ENCODE measurements at regions not wholly inside any gene's neighbourhood (a gene's known extent, or its start where the extent isn't known, plus 50 kb on each side); places are given as distances from the start of the nearest gene placed in this dataset.

DNA sequence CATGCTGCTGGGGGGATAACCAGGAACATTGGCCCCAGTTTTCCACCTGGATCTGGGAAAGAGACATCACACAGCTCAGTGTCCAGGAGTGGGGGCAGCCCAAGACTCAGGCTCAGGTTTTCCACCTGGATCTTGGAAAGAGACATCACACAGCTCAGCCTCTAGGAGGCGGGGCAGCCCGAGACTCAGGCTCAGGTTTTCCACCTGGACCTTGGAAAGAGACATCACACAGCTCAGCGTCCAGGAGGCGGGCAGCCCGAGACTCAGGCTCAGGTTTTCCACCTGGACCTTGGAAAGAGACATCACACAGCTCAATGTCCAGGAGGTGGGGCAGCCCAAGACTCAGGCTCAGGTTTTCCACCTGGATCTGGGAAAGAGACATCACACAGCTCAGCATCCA is 361.6 kb downstream of the THBS2 start:
- TF ChIP-seq CEBPB (IDR thresholded peaks at IDR 0.05) (no peak), TAF1 (IDR thresholded peaks at IDR 0.05; ENCODE audit: low read depth) (no peak), YY1 (IDR thresholded peaks at IDR 0.05; ENCODE audit: low read depth) (no peak), TEAD4 (IDR thresholded peaks at IDR 0.05) (no peak), ZBTB7A (IDR thresholded peaks at IDR 0.05; ENCODE audit: low read depth) (no peak), RAD21 (IDR thresholded peaks at IDR 0.05; ENCODE audit: low read depth) (no peak), NFIC (IDR thresholded peaks at IDR 0.05) (no peak), EGR1 (IDR thresholded peaks at IDR 0.05) (no peak), TCF12 (IDR thresholded peaks at IDR 0.05; ENCODE audit: low read depth) (no peak), FOXM1 (IDR thresholded peaks at IDR 0.05; ENCODE audit: borderline replicate concordance, low read depth) (no peak)
- TF ChIP-seq, protein P1, sequence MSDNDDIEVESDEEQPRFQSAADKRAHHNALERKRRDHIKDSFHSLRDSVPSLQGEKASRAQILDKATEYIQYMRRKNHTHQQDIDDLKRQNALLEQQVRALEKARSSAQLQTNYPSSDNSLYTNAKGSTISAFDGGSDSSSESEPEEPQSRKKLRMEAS (IDR thresholded peaks at IDR 0.05), result no peak
- TF ChIP-seq, protein P2, sequence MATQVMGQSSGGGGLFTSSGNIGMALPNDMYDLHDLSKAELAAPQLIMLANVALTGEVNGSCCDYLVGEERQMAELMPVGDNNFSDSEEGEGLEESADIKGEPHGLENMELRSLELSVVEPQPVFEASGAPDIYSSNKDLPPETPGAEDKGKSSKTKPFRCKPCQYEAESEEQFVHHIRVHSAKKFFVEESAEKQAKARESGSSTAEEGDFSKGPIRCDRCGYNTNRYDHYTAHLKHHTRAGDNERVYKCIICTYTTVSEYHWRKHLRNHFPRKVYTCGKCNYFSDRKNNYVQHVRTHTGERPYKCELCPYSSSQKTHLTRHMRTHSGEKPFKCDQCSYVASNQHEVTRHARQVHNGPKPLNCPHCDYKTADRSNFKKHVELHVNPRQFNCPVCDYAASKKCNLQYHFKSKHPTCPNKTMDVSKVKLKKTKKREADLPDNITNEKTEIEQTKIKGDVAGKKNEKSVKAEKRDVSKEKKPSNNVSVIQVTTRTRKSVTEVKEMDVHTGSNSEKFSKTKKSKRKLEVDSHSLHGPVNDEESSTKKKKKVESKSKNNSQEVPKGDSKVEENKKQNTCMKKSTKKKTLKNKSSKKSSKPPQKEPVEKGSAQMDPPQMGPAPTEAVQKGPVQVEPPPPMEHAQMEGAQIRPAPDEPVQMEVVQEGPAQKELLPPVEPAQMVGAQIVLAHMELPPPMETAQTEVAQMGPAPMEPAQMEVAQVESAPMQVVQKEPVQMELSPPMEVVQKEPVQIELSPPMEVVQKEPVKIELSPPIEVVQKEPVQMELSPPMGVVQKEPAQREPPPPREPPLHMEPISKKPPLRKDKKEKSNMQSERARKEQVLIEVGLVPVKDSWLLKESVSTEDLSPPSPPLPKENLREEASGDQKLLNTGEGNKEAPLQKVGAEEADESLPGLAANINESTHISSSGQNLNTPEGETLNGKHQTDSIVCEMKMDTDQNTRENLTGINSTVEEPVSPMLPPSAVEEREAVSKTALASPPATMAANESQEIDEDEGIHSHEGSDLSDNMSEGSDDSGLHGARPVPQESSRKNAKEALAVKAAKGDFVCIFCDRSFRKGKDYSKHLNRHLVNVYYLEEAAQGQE (IDR thresholded peaks at IDR 0.05; ENCODE audit: low read depth), result no peak

DNA sequence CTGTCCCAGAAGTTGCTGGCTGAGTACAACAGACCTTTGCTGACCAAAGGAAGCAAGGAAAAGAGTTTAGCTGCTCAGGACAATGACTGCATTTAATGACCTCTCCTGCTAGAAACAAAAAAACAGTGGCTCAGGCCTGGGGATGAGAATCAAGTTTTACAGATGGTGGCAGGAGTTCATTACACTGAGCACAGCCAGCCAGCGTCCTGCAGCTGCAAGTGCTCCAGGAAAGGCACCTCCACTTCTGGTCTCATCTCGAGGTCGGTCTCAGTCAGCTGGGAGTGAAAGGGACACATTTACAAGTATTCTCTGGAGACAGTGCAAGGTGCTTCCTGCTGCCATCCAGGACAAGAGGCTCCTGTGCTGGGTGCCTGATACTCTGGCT is 362.7 kb downstream of the THBS2 start:
- TF ChIP-seq FOXM1 (IDR thresholded peaks at IDR 0.05; ENCODE audit: borderline replicate concordance, low read depth) (no peak), TCF12 (IDR thresholded peaks at IDR 0.05; ENCODE audit: low read depth) (no peak), ZBTB7A (IDR thresholded peaks at IDR 0.05; ENCODE audit: low read depth) (no peak), TEAD4 (IDR thresholded peaks at IDR 0.05) (no peak)

DNA sequence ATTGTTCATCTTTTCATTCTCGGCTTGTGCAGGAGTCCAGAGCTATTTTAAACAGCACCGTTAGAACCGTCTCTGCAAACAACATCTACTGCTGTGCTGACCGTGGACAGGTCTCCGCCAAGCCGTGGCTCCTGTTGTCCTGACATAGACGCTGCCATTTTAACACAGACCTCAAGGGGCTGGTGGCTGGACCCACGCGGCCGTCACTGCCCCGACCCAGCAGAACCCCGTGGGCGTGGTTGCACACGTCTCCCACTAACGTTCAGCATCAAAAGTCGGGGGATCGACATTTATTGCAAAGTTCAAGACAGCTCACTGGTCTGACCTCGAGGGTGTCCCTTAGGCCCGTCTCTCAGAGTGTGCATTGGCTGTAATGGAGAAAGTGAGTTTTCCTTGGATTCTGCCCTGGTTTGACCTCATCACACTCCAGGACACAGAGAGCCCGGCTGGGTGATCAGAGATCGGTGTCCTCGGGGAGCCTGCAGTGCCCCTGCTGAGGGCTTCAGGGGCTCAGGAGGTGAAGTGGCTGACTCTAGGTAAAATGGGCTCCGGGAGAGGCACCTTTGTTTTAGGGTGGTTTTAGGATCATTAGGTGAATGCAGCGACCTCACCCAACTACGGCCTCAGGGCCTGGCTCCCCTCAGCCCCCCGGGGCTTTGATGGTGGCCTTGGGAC is 363.2 kb downstream of the THBS2 start:
- TF ChIP-seq CREB1 (IDR thresholded peaks at IDR 0.05; ENCODE audit: low read depth) (no peak), TCF12 (IDR thresholded peaks at IDR 0.05; ENCODE audit: low read depth) (no peak), EP300 (IDR thresholded peaks at IDR 0.05; ENCODE audit: borderline replicate concordance) (no peak), RAD21 (IDR thresholded peaks at IDR 0.05; ENCODE audit: low read depth) (no peak), ZBTB7A (IDR thresholded peaks at IDR 0.05; ENCODE audit: low read depth) (no peak), TAF1 (IDR thresholded peaks at IDR 0.05; ENCODE audit: low read depth) (no peak), TEAD4 (IDR thresholded peaks at IDR 0.05) (no peak), CEBPB (IDR thresholded peaks at IDR 0.05) (no peak), EGR1 (IDR thresholded peaks at IDR 0.05) (no peak), NFIC (IDR thresholded peaks at IDR 0.05) (no peak), YY1 (IDR thresholded peaks at IDR 0.05; ENCODE audit: low read depth) (no peak), FOXM1 (IDR thresholded peaks at IDR 0.05; ENCODE audit: borderline replicate concordance, low read depth) (no peak)
- TF ChIP-seq, protein P2 (IDR thresholded peaks at IDR 0.05; ENCODE audit: low read depth), result no peak
- TF ChIP-seq, protein P1 (IDR thresholded peaks at IDR 0.05), result no peak
- TF ChIP-seq, protein P3, sequence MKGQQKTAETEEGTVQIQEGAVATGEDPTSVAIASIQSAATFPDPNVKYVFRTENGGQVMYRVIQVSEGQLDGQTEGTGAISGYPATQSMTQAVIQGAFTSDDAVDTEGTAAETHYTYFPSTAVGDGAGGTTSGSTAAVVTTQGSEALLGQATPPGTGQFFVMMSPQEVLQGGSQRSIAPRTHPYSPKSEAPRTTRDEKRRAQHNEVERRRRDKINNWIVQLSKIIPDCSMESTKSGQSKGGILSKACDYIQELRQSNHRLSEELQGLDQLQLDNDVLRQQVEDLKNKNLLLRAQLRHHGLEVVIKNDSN (IDR thresholded peaks at IDR 0.05), result no peak

DNA sequence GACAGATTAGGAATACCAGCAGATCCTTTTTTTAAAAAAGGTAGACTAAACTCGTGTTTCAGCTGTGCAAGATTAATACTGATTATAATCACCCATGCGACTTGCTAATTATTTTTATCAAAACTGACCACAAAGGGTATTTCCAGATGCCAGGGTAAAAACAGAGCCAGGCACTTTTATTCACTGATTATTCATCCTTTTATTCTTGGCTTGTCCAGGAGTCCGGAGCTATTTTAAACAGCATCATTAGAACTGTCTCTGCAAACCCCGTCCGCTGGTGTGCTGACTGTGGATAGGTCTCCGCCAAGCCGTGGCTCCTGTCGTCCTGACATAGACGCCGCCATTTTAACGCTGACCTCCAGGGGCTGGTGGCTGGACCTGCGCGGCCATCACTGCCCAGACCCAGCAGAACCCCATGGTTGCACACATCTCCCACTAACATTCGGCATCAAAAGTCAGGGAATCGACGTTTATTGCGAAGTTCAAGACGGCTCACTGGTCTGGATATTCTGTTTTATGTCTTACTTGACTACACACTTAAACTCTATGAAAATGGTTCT is 364.8 kb downstream of the THBS2 start:
- TF ChIP-seq RAD21 (IDR thresholded peaks at IDR 0.05; ENCODE audit: low read depth) (no peak), EGR1 (IDR thresholded peaks at IDR 0.05) (no peak), ZBTB7A (IDR thresholded peaks at IDR 0.05; ENCODE audit: low read depth) (no peak), CEBPB (IDR thresholded peaks at IDR 0.05) (no peak), YY1 (IDR thresholded peaks at IDR 0.05; ENCODE audit: low read depth) (no peak), CREB1 (IDR thresholded peaks at IDR 0.05; ENCODE audit: low read depth) (no peak), TEAD4 (IDR thresholded peaks at IDR 0.05) (no peak), EP300 (IDR thresholded peaks at IDR 0.05; ENCODE audit: borderline replicate concordance) (no peak), FOXM1 (IDR thresholded peaks at IDR 0.05; ENCODE audit: borderline replicate concordance, low read depth) (no peak), TAF1 (IDR thresholded peaks at IDR 0.05; ENCODE audit: low read depth) (no peak)
- TF ChIP-seq, protein P1 (IDR thresholded peaks at IDR 0.05), result no peak
- TF ChIP-seq, protein P3 (IDR thresholded peaks at IDR 0.05), result no peak
- TF ChIP-seq, protein P2 (IDR thresholded peaks at IDR 0.05; ENCODE audit: low read depth), result no peak
